Uterus (tissue), 2 donors: ENCODE measurements at regions not wholly inside any gene's neighbourhood (a gene's known extent, or its start where the extent isn't known, plus 50 kb on each side); places are given as distances from the start of the nearest gene placed in this dataset.

Experiments
- POLR2A ChIP-seq, 2 donors: fragments of 450-650 bp; IDR thresholded peaks; one replicate each; pipeline ENCODE4 v1.6.1; 2016; ENCODE audit warnings: antibody characterized with exemption in 2 of 2, mild to moderate bottlenecking in 1 of 2, moderate library complexity in 1 of 2
- TF ChIP-seq, protein P1 (sequence below), 4 experiments: fragments of 200-600 bp in 2 of 4; fragments of 450-650 bp in 2 of 4; sonication (generic) in 2 of 4; IDR thresholded peaks; one replicate each; pipeline ENCODE4 v1.5.1; 2016 to 2019; ENCODE audit warnings: antibody characterized with exemption in 4 of 4, mild to moderate bottlenecking in 2 of 4, moderate library complexity in 1 of 4

DNA sequence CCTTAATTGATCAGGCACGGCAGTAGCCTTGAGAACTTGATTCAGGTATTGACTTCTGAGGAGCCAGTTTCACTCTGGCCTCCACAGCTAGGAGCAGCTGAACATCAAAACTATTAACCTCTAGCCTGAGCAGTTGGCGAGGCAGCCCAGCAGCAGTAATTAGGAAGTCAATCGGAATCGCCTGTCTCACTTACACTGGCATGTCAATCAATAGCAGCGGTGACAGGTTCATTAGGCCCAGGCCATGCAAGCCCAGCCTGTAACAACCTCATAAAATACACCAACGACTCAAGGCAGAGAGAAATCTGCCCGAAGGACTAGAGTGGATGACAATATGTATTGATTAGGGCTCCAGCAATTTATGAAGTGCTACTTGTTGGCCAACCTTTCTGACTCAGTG, 255.4 kb upstream of the SKOR2 start:
- TF ChIP-seq, protein P1, sequence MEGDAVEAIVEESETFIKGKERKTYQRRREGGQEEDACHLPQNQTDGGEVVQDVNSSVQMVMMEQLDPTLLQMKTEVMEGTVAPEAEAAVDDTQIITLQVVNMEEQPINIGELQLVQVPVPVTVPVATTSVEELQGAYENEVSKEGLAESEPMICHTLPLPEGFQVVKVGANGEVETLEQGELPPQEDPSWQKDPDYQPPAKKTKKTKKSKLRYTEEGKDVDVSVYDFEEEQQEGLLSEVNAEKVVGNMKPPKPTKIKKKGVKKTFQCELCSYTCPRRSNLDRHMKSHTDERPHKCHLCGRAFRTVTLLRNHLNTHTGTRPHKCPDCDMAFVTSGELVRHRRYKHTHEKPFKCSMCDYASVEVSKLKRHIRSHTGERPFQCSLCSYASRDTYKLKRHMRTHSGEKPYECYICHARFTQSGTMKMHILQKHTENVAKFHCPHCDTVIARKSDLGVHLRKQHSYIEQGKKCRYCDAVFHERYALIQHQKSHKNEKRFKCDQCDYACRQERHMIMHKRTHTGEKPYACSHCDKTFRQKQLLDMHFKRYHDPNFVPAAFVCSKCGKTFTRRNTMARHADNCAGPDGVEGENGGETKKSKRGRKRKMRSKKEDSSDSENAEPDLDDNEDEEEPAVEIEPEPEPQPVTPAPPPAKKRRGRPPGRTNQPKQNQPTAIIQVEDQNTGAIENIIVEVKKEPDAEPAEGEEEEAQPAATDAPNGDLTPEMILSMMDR (IDR thresholded peaks at IDR 0.05) = no peak
- no peak for TF ChIP-seq POLR2A (IDR thresholded peaks at IDR 0.05)
